HepG2 (cell line): ENCODE measurements at regions not wholly inside any gene's neighbourhood (a gene's known extent, or its start where the extent isn't known, plus 50 kb on each side); places are given as distances from the start of the nearest gene placed in this dataset.

Source experiments
- BCL6 ChIP-seq: IDR thresholded peaks from 2 replicates; pipeline ENCODE4 v1.6.1; 2016; ENCODE audit warnings: missing genetic modification reagents, missing compliant biosample characterization
- HDAC6 ChIP-seq: fragments of 200-600 bp; sonication (generic); IDR thresholded peaks from 2 replicates; pipeline ENCODE4 v1.7.0; 2017; ENCODE audit warnings: mild to moderate bottlenecking, antibody characterized with exemption, low read length, low read depth
- HNRNPLL ChIP-seq: fragments of 200-400 bp; formaldehyde crosslinking; IDR thresholded peaks from 2 replicates; pipeline ENCODE4 v1.6.1; 2017; ENCODE audit warnings: mild to moderate bottlenecking, low read depth, low read length; ENCODE audit not compliant: poor library complexity, severe bottlenecking
- MAFF ChIP-seq: IDR thresholded peaks from 2 replicates; pipeline ENCODE4 v1.6.1; 2011; ENCODE audit warnings: low read depth, low read length, improper control_type of control experiment
- MXI1 ChIP-seq: IDR thresholded peaks from 3 replicates; pipeline ENCODE4 v1.6.1; 2012; ENCODE audit warnings: low read depth, low read length, inconsistent platforms, borderline replicate concordance
- NAIF1 ChIP-seq: sonication (generic); formaldehyde crosslinking; IDR thresholded peaks from 2 replicates; pipeline ENCODE4 v1.5.0; 2020; ENCODE audit warnings: mild to moderate bottlenecking, missing genetic modification reagents, borderline replicate concordance
- PAX8 ChIP-seq: sonication (generic); formaldehyde crosslinking; IDR thresholded peaks from 2 replicates; pipeline ENCODE4 v1.8.0; 2022; ENCODE audit warnings: mild to moderate bottlenecking, missing genetic modification reagents, borderline replicate concordance
- RARG ChIP-seq: sonication (generic); formaldehyde crosslinking; IDR thresholded peaks from 2 replicates; pipeline ENCODE4 v1.4.0; 2020; ENCODE audit warnings: low read depth, mild to moderate bottlenecking, missing genetic modification reagents
- TSC22D2 ChIP-seq: sonication (generic); formaldehyde crosslinking; IDR thresholded peaks from 2 replicates; pipeline ENCODE4 v1.5.1; 2020; ENCODE audit warnings: missing genetic modification reagents, mild to moderate bottlenecking, borderline replicate concordance
- ZBTB39 ChIP-seq: sonication (generic); formaldehyde crosslinking; IDR thresholded peaks from 2 replicates; pipeline ENCODE4 v1.5.0; 2020; ENCODE audit warnings: missing genetic modification reagents
- ZNF484 ChIP-seq: sonication (generic); formaldehyde crosslinking; IDR thresholded peaks from 2 replicates; pipeline ENCODE4 v1.5.1; 2020; ENCODE audit warnings: mild to moderate bottlenecking, low read depth, missing genetic modification reagents, borderline replicate concordance
- ZNF775 ChIP-seq: sonication (generic); formaldehyde crosslinking; IDR thresholded peaks from 2 replicates; pipeline ENCODE4 v1.4.0; 2020; ENCODE audit warnings: missing genetic modification reagents, mild to moderate bottlenecking, moderate library complexity, borderline replicate concordance
- ZNF850 ChIP-seq: sonication (generic); formaldehyde crosslinking; conservative IDR thresholded peaks from 2 replicates; pipeline ENCODE4 v1.9.0; 2021; ENCODE audit warnings: mild to moderate bottlenecking, missing genetic modification reagents
- TF ChIP-seq, protein P1 (sequence below), 2 experiments: IDR thresholded peaks; 2 replicates each; pipeline ENCODE4 v1.6.1; 2011 to 2012; ENCODE audit warnings: low read length in 2 of 2, borderline replicate concordance in 1 of 2, low read depth in 1 of 2, mild to moderate bottlenecking in 1 of 2, moderate library complexity in 1 of 2
- TF ChIP-seq, protein P2 (sequence below): sonication (generic); formaldehyde crosslinking; IDR thresholded peaks from 2 replicates; pipeline ENCODE4 v1.4.0; 2020; ENCODE audit warnings: missing genetic modification reagents, low read depth, mild to moderate bottlenecking, borderline replicate concordance
- TF ChIP-seq, protein P3 (sequence below): sonication (generic); formaldehyde crosslinking; IDR thresholded peaks from 2 replicates; pipeline ENCODE4 v1.4.0; 2020; ENCODE audit warnings: mild to moderate bottlenecking, missing genetic modification reagents, borderline replicate concordance

GRCh38 chr10:78302989-78303854 is 269.6 kb downstream of the RPS24 start (continued):
- TF ChIP-seq, protein P1, sequence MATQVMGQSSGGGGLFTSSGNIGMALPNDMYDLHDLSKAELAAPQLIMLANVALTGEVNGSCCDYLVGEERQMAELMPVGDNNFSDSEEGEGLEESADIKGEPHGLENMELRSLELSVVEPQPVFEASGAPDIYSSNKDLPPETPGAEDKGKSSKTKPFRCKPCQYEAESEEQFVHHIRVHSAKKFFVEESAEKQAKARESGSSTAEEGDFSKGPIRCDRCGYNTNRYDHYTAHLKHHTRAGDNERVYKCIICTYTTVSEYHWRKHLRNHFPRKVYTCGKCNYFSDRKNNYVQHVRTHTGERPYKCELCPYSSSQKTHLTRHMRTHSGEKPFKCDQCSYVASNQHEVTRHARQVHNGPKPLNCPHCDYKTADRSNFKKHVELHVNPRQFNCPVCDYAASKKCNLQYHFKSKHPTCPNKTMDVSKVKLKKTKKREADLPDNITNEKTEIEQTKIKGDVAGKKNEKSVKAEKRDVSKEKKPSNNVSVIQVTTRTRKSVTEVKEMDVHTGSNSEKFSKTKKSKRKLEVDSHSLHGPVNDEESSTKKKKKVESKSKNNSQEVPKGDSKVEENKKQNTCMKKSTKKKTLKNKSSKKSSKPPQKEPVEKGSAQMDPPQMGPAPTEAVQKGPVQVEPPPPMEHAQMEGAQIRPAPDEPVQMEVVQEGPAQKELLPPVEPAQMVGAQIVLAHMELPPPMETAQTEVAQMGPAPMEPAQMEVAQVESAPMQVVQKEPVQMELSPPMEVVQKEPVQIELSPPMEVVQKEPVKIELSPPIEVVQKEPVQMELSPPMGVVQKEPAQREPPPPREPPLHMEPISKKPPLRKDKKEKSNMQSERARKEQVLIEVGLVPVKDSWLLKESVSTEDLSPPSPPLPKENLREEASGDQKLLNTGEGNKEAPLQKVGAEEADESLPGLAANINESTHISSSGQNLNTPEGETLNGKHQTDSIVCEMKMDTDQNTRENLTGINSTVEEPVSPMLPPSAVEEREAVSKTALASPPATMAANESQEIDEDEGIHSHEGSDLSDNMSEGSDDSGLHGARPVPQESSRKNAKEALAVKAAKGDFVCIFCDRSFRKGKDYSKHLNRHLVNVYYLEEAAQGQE (IDR thresholded peaks at IDR 0.05; ENCODE audit: borderline replicate concordance in 1 of 2, low read depth in 1 of 2, low read length in 2 of 2): no peak
- TF ChIP-seq PAX8 (CRISPR knock-in tag) (no peak), ZNF775 (CRISPR knock-in tag) (no peak), RARG (no peak), ZBTB39 (CRISPR knock-in tag) (0 out of 2 replicates have a peak, but pooled peaks have one; percentile 59), MXI1 (peak; percentile 54; the same call in 1 of the 3 replicates), HDAC6 (no peak), MAFF (no peak), BCL6 (CRISPR knock-in tag) (no peak), HNRNPLL (peak; percentile 93), ZNF850 (CRISPR knock-in tag) (no peak), TSC22D2 (peak; percentile 39; the same call in 1 of the 2 replicates), ZNF484 (CRISPR knock-in tag) (no peak), NAIF1 (CRISPR knock-in tag) (peak; percentile 63; the same call in 1 of the 2 replicates)
- TF ChIP-seq, protein P2, sequence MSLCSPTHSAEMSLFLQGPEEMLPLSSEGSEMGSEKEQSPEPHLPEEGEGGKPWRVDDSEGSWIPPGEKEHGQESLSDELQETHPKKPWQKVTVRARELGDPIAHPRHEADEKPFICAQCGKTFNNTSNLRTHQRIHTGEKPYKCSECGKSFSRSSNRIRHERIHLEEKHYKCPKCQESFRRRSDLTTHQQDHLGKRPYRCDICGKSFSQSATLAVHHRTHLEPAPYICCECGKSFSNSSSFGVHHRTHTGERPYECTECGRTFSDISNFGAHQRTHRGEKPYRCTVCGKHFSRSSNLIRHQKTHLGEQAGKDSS: peak; percentile 89; the same call in 1 of the 2 replicates
- TF ChIP-seq, protein P3, sequence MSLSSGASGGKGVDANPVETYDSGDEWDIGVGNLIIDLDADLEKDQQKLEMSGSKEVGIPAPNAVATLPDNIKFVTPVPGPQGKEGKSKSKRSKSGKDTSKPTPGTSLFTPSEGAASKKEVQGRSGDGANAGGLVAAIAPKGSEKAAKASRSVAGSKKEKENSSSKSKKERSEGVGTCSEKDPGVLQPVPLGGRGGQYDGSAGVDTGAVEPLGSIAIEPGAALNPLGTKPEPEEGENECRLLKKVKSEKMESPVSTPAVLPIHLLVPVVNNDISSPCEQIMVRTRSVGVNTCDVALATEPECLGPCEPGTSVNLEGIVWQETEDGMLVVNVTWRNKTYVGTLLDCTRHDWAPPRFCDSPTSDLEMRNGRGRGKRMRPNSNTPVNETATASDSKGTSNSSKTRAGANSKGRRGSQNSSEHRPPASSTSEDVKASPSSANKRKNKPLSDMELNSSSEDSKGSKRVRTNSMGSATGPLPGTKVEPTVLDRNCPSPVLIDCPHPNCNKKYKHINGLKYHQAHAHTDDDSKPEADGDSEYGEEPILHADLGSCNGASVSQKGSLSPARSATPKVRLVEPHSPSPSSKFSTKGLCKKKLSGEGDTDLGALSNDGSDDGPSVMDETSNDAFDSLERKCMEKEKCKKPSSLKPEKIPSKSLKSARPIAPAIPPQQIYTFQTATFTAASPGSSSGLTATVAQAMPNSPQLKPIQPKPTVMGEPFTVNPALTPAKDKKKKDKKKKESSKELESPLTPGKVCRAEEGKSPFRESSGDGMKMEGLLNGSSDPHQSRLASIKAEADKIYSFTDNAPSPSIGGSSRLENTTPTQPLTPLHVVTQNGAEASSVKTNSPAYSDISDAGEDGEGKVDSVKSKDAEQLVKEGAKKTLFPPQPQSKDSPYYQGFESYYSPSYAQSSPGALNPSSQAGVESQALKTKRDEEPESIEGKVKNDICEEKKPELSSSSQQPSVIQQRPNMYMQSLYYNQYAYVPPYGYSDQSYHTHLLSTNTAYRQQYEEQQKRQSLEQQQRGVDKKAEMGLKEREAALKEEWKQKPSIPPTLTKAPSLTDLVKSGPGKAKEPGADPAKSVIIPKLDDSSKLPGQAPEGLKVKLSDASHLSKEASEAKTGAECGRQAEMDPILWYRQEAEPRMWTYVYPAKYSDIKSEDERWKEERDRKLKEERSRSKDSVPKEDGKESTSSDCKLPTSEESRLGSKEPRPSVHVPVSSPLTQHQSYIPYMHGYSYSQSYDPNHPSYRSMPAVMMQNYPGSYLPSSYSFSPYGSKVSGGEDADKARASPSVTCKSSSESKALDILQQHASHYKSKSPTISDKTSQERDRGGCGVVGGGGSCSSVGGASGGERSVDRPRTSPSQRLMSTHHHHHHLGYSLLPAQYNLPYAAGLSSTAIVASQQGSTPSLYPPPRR (CRISPR knock-in tag): peak; percentile 81
